ENCODE measurements at regions not wholly inside any gene's neighbourhood (a gene's known extent, or its start where the extent isn't known, plus 50 kb on each side); places are given as distances from the start of the nearest gene placed in this dataset.

DNA sequence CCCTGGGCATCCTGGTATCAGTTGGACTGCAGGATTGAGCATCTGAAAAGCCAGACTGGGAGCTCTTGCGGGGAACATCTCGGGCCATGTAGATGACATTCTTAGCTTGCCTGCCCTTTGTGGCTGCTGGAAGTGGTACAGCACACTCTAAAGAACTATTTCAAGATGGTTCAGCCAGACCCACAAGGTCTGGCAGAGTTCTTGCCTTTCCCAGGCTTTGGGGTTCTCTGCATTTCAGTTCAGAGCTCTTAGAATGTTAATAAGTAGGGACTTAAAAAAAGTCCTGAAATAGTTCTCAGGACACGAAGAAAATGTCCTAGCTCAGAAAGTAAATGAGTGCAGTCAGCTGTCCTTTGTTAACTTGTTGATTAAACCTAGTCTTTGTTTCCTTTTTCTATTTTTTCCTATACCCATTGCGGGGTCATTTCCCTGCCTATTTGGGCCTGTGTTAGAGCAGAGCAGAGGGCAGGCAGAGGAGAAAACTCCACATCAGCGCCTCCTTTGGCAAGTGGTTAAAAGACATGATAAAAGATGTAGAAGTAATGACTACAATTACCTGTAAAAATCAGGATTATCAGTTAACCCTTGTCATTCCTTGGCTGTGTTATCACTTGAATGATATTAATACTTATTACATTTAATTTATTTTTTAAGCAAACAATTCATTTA lies 291.5 kb downstream of the ZSWIM6 start (continued):
- TF ChIP-seq CTBP2 (IDR thresholded peaks at IDR 0.05; ENCODE audit: borderline replicate concordance, insufficient read depth, insufficient read length, low read length) (no peak), TEAD4 (IDR thresholded peaks at IDR 0.05; ENCODE audit: low read depth, low read length) (no peak), SRF (IDR thresholded peaks at IDR 0.05; ENCODE audit: low read depth, low read length) (no peak), EGR1 (IDR thresholded peaks at IDR 0.05; ENCODE audit: borderline replicate concordance, low read depth, low read length) (no peak), GABPA (IDR thresholded peaks at IDR 0.05; ENCODE audit: borderline replicate concordance, insufficient read depth, low read length) (no peak)
